ENCODE measurements at regions not wholly inside any gene's neighbourhood (a gene's known extent, or its start where the extent isn't known, plus 50 kb on each side); places are given as distances from the start of the nearest gene placed in this dataset.

GRCh38 chr18:70386582-70386981 is 97.7 kb downstream of the SOCS6 start:
- TF ChIP-seq POLR2A (IDR thresholded peaks at IDR 0.05; ENCODE audit: extremely low read depth, insufficient read length) (no peak), CTCF (IDR thresholded peaks at IDR 0.05; ENCODE audit: low read depth, low read length) (no peak), MAX (IDR thresholded peaks at IDR 0.05; ENCODE audit: low read depth, low read length) (no peak)

All from NB4 (cell line).